ENCODE measurements at regions not wholly inside any gene's neighbourhood (a gene's known extent, or its start where the extent isn't known, plus 50 kb on each side); places are given as distances from the start of the nearest gene placed in this dataset. TPM values are rescaled to one million over a fixed set of nuclear protein-coding genes. Genes with fewer than 3 reads are reported as not detected.

DNA sequence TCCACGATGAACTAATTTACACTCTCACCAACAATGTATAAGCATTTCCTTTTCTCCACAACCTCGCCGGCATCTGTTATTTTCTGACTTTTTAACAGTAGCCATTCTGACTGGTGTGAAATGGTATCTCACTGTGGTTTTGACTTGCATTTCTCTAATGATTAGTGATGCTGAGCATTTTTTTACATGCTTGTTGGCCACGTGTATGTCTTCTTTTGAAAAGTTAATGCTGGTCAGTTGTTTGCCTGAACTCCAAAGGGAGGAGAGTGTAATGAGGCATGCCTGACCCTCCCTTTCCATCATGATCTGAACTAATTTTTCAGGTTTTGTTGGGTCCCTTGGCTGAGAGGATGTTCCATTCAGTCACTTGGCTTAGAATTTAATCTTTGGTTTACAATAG lies 50.7 kb upstream of the SVIL start:
- H3K4me1 Mint-ChIP-seq = peaks cover 82% of the 10 kb centered on the region
- H3K36me3 ChIP-seq (replicated peaks in 1 of 2; ENCODE audit: control insufficient read depth in 1 of 2, insufficient read depth in 2 of 2, low read length in 2 of 2) = peaks cover 3 to 23% of the 10 kb centered on the region in 2 donors
- no peak overlapping the region for H3K4me3 Mint-ChIP-seq
- H3K36me3 Mint-ChIP-seq = peaks cover 30 to 31% of the 10 kb centered on the region in 2 donors
- H3K9ac ChIP-seq (ENCODE audit: insufficient read depth, low read length, poor library complexity, severe bottlenecking) = no peak overlapping the region
- H3K27me3 ChIP-seq (ENCODE audit: control insufficient read depth in 2 of 2, insufficient read depth in 2 of 2, low read length in 2 of 2) = no peaks in the 10 kb centered on the region
- H3K4me3 ChIP-seq (replicated peaks in 1 of 3; ENCODE audit: low read depth in 2 of 3, low read length in 3 of 3) = no peak overlapping the region
- H3K4me2 ChIP-seq (replicated peaks; ENCODE audit: extremely low read depth, low read length, poor library complexity, severe bottlenecking) = no peak overlapping the region
- no peak for DNase-seq
- H2AFZ ChIP-seq (ENCODE audit: insufficient read depth, low read depth, low read length, poor library complexity, severe bottlenecking) = no peak overlapping the region
- TF ChIP-seq CTCF (IDR thresholded peaks at IDR 0.05) = no peak
- intact Hi-C loops (cut with micrococcal nuclease) = loop anchor here (10.0 kb wide), 2 partner anchors 49 to 51 kb away; partner anchors contain the start of gene SVIL (in 2 of the 2)
- H3K79me2 ChIP-seq (ENCODE audit: insufficient read depth, low read length) = peaks cover 61% of the 10 kb centered on the region
- peak overlapping the region in 2 of 7 donors; percentile 6 to 45 for H3K27ac Mint-ChIP-seq
- peaks cover 0 to 3% (median 2%) of the 10 kb centered on the region in 3 donors for H3K27me3 Mint-ChIP-seq (ENCODE audit: low read depth in 3 of 3)
- H3K9me3 ChIP-seq (replicated peaks in 1 of 2; ENCODE audit: control insufficient read depth in 1 of 2, insufficient read depth in 1 of 2, low read length in 2 of 2) = no peaks in the 10 kb centered on the region
- peaks cover 69 to 84% of the 10 kb centered on the region in 2 donors for H3K4me1 ChIP-seq (ENCODE audit: control insufficient read depth in 1 of 2, insufficient read depth in 2 of 2, low read length in 2 of 2)
- WGBS (ENCODE audit: insufficient coverage) = no CpG with 5 or more reads among the region's 4 CpGs
- H3K27ac ChIP-seq (ENCODE audit: low read depth in 1 of 2, low read length in 2 of 2) = no peak overlapping the region
- peaks cover 0 to 6% (median 2%) of the 10 kb centered on the region in 7 donors for H3K9me3 Mint-ChIP-seq
- H4K20me1 ChIP-seq (ENCODE audit: insufficient read depth, low read length) = no peaks in the 10 kb centered on the region

Small RNA genes in the stretch of these regions (small RNA-seq; reads per million reads assigned to genes)
- gene CKS1BP2 (ENCODE audit: insufficient read length, low read depth) = not detected
- not detected for gene RNU6-908P (ENCODE audit: insufficient read length, low read depth)

Measured in CD14-positive monocyte (primary cell).